Activated gamma-delta T cell treated with anti-CD3 and anti-CD28 coated beads, Interleukin-2, amount 50 U/mL, for 16 hours (primary cell): ENCODE measurements at regions not wholly inside any gene's neighbourhood (a gene's known extent, or its start where the extent isn't known, plus 50 kb on each side); places are given as distances from the start of the nearest gene placed in this dataset.

Experiments
- DNase-seq: peaks from one replicate; pipeline ENCODE4 v3.0.0-alpha.2; 2020; ENCODE audit warnings: low read depth

GRCh38 chr5:173782671-173783101 is 105.5 kb upstream of the CPEB4 start:
- DNase-seq: no peak

- DNase-seq: no peak
These were observed 104.8 kb upstream of the CPEB4 start for GRCh38 chr5:173783371-173783770.

GRCh38 chr5:173785400-173785799 is 102.7 kb upstream of the CPEB4 start:
- no peak for DNase-seq

- DNase-seq: no peak
These were observed 102.3 kb upstream of the CPEB4 start for GRCh38 chr5:173785866-173786265.

- DNase-seq: no peak
These were observed 101.6 kb upstream of the CPEB4 start for GRCh38 chr5:173786286-173787187.

GRCh38 chr5:173789031-173789920 is 98.9 kb upstream of the CPEB4 start:
- DNase-seq: no peak

GRCh38 chr5:173790177-173790719 is 97.9 kb upstream of the CPEB4 start:
- DNase-seq: no peak

GRCh38 chr5:173790836-173791546 is 97.2 kb upstream of the CPEB4 start:
- DNase-seq: no peak

- DNase-seq: no peak
These were observed 96.3 kb upstream of the CPEB4 start for GRCh38 chr5:173791878-173792277.

- no peak for DNase-seq
These were observed 95.2 kb upstream of the CPEB4 start for GRCh38 chr5:173792781-173793547.

GRCh38 chr5:173793648-173794548 is 94.3 kb upstream of the CPEB4 start:
- no peak for DNase-seq

GRCh38 chr5:173794901-173795416 is 93.2 kb upstream of the CPEB4 start:
- no peak for DNase-seq

GRCh38 chr5:173795601-173796000 is 92.5 kb upstream of the CPEB4 start:
- no peak for DNase-seq

- no peak for DNase-seq
These were observed 91.2 kb upstream of the CPEB4 start for GRCh38 chr5:173796721-173797495.

GRCh38 chr5:173798127-173798810 is 89.9 kb upstream of the CPEB4 start:
- DNase-seq: no peak

GRCh38 chr5:173800340-173800739 is 87.8 kb upstream of the CPEB4 start:
- no peak for DNase-seq

- no peak for DNase-seq
These were observed 87.1 kb upstream of the CPEB4 start for GRCh38 chr5:173801006-173801405.

- no peak for DNase-seq
These were observed 85.4 kb upstream of the CPEB4 start for GRCh38 chr5:173802670-173803165.
